Stomach smooth muscle (tissue), 2 donors: ENCODE measurements at regions not wholly inside any gene's neighbourhood (a gene's known extent, or its start where the extent isn't known, plus 50 kb on each side); places are given as distances from the start of the nearest gene placed in this dataset.

Experiments used
- H3K27ac ChIP-seq: one replicate; pipeline ENCODE4 v1.7.0; 2013; ENCODE audit warnings: mild to moderate bottlenecking, low read length, inconsistent platforms
- H3K27me3 ChIP-seq, 2 donors: one replicate each; pipeline ENCODE4 v1.7.0; 2013; ENCODE audit warnings: low read length in 2 of 2; ENCODE audit not compliant: insufficient read depth in 2 of 2, control insufficient read depth in 1 of 2
- H3K36me3 ChIP-seq, 2 donors: one replicate each; pipeline ENCODE4 v1.7.0; 2013; ENCODE audit warnings: low read length in 2 of 2; ENCODE audit not compliant: control insufficient read depth in 2 of 2, insufficient read depth in 2 of 2
- H3K4me1 ChIP-seq: one replicate; pipeline ENCODE4 v1.7.0; 2013; ENCODE audit warnings: low read length; ENCODE audit not compliant: control insufficient read depth, insufficient read depth
- H3K4me3 ChIP-seq, 2 donors: one replicate each; pipeline ENCODE4 v1.7.0; 2013; ENCODE audit warnings: low read length in 2 of 2
- H3K9ac ChIP-seq, 2 donors: one replicate each; pipeline ENCODE4 v1.7.0; 2013; ENCODE audit warnings: low read length in 2 of 2, mild to moderate bottlenecking in 1 of 2
- H3K9me3 ChIP-seq, 2 donors: one replicate each; pipeline ENCODE4 v1.7.0; 2013; ENCODE audit warnings: low read length in 2 of 2; ENCODE audit not compliant: control insufficient read depth in 2 of 2
- donor health status: healthy.
- donor health status: Pancreatic carcinoma.

GRCh38 chr3:25344670-25345069 lies 83.4 kb upstream of the RARB start:
- no peak overlapping the region for H3K9ac ChIP-seq
- no peaks in the 10 kb centered on the region for H3K27me3 ChIP-seq
- H3K9me3 ChIP-seq = no peaks in the 10 kb centered on the region
- no peaks in the 10 kb centered on the region for H3K4me1 ChIP-seq
- H3K36me3 ChIP-seq = no peaks in the 10 kb centered on the region
- no peak overlapping the region for H3K27ac ChIP-seq
- no peak overlapping the region for H3K4me3 ChIP-seq

- Histone ChIP-seq H3K27ac (no peak overlapping the region), H3K4me3 (no peak overlapping the region), H3K36me3 (no peaks in the 10 kb centered on the region), H3K9ac (no peak overlapping the region), H3K4me1 (no peaks in the 10 kb centered on the region), H3K9me3 (no peaks in the 10 kb centered on the region), H3K27me3 (no peaks in the 10 kb centered on the region)
These were observed 79.0 kb upstream of the RARB start for GRCh38 chr3:25349095-25349494.

- Histone ChIP-seq H3K4me3 (no peak overlapping the region), H3K27ac (no peak overlapping the region), H3K4me1 (no peaks in the 10 kb centered on the region), H3K36me3 (no peaks in the 10 kb centered on the region), H3K9ac (no peak overlapping the region), H3K27me3 (no peaks in the 10 kb centered on the region), H3K9me3 (no peaks in the 10 kb centered on the region)
These were observed 78.0 kb upstream of the RARB start for GRCh38 chr3:25349828-25350724.

DNA sequence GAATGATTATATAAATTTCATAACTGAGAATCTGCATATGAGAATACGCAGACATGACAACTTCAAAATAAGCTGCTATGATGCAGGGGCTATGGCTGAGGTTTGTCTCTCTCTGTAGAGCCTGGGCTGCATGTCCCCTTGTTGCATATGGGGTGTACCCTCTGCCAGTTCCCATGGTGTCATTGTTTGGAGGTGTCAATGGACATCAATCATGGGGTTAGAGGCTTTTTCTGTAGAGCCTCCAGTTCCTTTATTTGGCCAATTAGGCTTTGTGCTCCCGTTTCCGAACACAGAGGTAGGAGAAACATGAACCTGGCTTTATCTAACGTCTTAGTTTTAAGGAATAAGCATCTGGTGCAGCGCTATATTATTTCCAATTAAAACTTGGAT lies 77.3 kb upstream of the RARB start:
- Histone ChIP-seq H3K9me3 (no peaks in the 10 kb centered on the region), H3K4me1 (no peaks in the 10 kb centered on the region), H3K27ac (no peak overlapping the region), H3K36me3 (no peaks in the 10 kb centered on the region), H3K9ac (no peak overlapping the region), H3K27me3 (no peaks in the 10 kb centered on the region), H3K4me3 (no peak overlapping the region)

DNA sequence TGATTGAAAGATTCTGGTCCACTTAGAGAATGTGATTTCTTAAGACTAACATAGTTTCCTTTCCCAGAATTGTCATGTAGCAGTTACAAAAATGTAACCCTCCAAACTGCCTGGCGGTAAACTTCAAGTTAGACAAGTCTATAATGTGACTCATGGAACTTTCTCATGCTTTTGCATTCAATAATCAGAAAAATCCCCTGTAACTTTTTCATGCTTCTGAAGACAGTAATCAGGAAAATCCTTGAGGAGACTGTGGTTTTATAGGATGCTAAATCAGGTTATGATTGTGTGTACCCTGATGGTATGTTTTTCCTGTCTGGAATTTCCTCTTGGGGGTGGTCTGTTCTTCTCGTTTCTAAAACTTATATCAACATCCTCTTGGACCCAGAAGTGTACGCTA lies 74.0 kb upstream of the RARB start:
- Histone ChIP-seq H3K27me3 (no peaks in the 10 kb centered on the region), H3K4me3 (no peak overlapping the region), H3K9ac (no peak overlapping the region), H3K4me1 (no peaks in the 10 kb centered on the region), H3K36me3 (no peaks in the 10 kb centered on the region), H3K9me3 (no peaks in the 10 kb centered on the region), H3K27ac (no peak overlapping the region)

DNA sequence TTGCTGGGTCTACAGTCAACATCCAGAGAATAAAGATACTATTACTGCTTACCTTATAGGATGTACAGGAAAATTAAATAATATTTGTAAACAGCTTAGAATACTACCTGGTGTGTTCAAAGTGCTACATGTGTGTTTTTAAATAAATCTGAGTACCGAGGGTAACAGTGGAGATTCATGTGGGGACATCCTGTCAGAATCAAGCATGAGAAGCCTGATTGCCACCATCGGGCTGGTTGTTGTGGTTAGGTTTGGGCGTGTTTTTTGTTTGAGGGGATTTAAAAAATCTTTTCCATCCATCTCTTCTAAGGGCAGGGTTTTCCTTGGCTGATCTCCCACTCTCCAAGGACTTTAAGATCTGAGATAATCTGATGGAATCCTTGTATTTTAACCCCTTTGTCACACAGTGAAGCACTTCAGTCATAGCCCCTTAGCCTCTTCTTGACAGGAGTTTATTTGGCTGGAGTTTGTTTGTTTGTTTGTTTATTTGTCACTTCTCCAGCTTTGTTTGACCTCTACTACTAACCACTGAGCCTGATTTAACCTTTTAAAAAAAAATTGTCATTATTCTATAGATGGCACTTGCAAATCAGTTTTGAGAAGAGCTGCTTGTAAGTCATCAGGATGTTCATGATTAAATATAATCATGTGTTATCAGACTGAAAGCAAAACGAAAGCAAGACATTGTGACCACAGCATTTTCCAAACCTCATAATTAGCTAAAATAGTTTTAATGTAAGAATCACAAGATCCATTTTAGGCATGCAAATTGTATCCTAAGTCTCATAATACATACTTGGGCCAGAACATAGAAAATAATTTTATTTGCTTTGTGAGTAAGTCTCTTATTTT lies 72.8 kb upstream of the RARB start:
- no peak overlapping the region for H3K27ac ChIP-seq
- H3K4me1 ChIP-seq = no peaks in the 10 kb centered on the region
- H3K27me3 ChIP-seq = no peaks in the 10 kb centered on the region
- no peak overlapping the region for H3K4me3 ChIP-seq
- H3K36me3 ChIP-seq = no peaks in the 10 kb centered on the region
- H3K9ac ChIP-seq = no peak overlapping the region
- H3K9me3 ChIP-seq = no peaks in the 10 kb centered on the region

DNA sequence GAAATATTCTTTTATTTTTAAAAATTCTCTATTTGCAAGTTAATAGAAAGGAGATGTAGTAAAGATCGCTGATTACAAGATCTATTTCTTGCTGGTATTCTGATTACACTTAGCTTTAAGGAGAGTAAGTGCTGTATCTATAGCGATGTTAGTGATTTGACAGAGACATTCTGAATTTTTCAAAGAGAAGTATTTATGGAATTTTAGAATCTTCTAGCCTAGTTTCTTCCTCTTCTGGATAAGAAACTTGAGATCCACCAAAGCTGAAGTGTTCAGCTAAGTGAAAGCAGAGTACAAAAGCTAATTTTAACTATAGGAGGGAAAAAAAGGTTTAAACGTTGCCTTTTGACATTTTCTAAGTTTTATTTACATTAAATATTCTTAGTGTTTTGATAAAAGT lies 72.1 kb upstream of the RARB start:
- no peak overlapping the region for H3K9ac ChIP-seq
- no peak overlapping the region for H3K4me3 ChIP-seq
- H3K36me3 ChIP-seq = no peaks in the 10 kb centered on the region
- no peaks in the 10 kb centered on the region for H3K4me1 ChIP-seq
- H3K27me3 ChIP-seq = no peaks in the 10 kb centered on the region
- H3K27ac ChIP-seq = no peak overlapping the region
- no peaks in the 10 kb centered on the region for H3K9me3 ChIP-seq

DNA sequence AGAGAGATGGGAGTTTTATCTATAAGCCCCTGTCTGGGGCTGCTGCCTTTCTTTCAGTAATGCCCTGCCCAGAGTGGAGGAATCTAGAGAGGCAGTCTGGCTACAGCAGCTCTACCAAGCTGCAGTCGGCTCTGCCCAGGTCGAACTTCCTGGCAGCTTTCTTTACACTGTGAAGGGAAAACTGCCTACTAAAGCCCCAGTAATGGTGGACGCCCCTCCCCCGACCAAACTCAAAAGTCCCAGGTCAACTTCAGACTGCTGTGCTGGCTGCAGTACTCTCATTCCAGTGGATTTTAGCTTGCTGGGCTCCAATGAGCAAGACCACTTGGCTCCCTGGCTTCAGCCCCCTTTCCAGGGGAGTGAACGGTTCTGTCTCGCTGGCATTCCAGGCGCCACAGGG lies 65.9 kb upstream of the RARB start:
- Histone ChIP-seq H3K9me3 (no peaks in the 10 kb centered on the region), H3K4me1 (no peaks in the 10 kb centered on the region), H3K4me3 (no peak overlapping the region), H3K27ac (no peak overlapping the region), H3K27me3 (no peaks in the 10 kb centered on the region), H3K36me3 (no peaks in the 10 kb centered on the region), H3K9ac (no peak overlapping the region)

DNA sequence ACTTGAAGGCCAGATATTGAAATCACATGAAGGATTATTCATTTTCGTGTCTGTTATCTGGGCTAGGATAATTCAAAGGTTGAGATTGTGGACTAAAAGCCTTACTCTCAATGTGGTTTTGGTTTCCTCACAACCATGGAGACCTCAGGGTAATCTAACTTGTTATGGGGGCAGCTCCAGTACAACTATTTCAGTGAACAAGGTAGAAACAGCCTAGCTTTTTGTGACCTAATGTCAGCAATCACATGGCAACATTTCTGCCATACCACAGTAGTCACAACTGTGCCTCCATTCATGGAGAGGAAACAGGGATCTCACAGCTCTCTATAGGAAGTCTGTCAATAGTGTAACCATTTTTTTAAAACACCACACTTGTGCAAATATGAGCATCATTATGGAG lies 62.4 kb upstream of the RARB start:
- Histone ChIP-seq H3K27me3 (no peaks in the 10 kb centered on the region), H3K4me1 (no peaks in the 10 kb centered on the region), H3K9me3 (no peaks in the 10 kb centered on the region), H3K36me3 (no peaks in the 10 kb centered on the region), H3K9ac (no peak overlapping the region), H3K27ac (no peak overlapping the region), H3K4me3 (no peak overlapping the region)

- Histone ChIP-seq H3K4me1 (no peaks in the 10 kb centered on the region), H3K36me3 (no peaks in the 10 kb centered on the region), H3K9me3 (no peaks in the 10 kb centered on the region)
These were observed 61.0 kb upstream of the RARB start for GRCh38 chr3:25367025-25367424.

DNA sequence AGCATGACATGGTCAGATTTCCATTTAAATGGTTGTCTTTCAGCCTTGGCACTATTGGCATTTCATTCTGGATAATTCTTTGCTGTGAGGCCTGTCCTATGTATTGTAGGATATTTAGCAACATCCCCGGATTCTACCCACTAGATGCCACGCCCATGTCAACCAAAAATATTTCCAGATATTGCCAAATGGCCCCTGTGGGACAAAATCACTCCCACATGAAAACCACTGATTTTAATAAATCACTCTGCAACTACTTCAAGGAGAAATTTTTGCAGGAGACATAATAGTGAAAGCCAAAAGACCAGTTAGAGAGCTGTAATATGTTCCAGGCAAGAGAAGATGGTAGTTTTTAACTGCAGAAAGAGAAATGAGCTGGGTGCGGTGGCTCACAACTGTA lies 55.9 kb upstream of the RARB start:
- Histone ChIP-seq H3K9ac (no peak overlapping the region), H3K36me3 (no peaks in the 10 kb centered on the region), H3K27ac (no peak overlapping the region), H3K9me3 (no peaks in the 10 kb centered on the region), H3K4me3 (no peak overlapping the region), H3K27me3 (no peaks in the 10 kb centered on the region), H3K4me1 (no peaks in the 10 kb centered on the region)

More at GRCh38 chr3:25367025-25367424, 61.0 kb upstream of the RARB start:
- Histone ChIP-seq H3K9ac (no peak overlapping the region), H3K27ac (no peak overlapping the region), H3K4me3 (no peak overlapping the region), H3K27me3 (no peaks in the 10 kb centered on the region)
